Breast epithelium (tissue), 3 donors: ENCODE measurements at regions not wholly inside any gene's neighbourhood (a gene's known extent, or its start where the extent isn't known, plus 50 kb on each side); places are given as distances from the start of the nearest gene placed in this dataset.

Experiments used
- CTCF ChIP-seq, 3 donors: fragments of 450-650 bp; IDR thresholded peaks; one replicate each; pipeline ENCODE4 v1.5.1; 2016 to 2017; ENCODE audit warnings: antibody characterized with exemption in 3 of 3, mild to moderate bottlenecking in 3 of 3, moderate library complexity in 3 of 3
- POLR2A ChIP-seq: fragments of 450-650 bp; IDR thresholded peaks from one replicate; pipeline ENCODE4 v1.6.1; 2016; ENCODE audit warnings: antibody characterized with exemption, mild to moderate bottlenecking, moderate library complexity

- TF ChIP-seq CTCF (IDR thresholded peaks at IDR 0.05) (no peak), POLR2A (no peak)
Observed at GRCh38 chr13:99737481-99738245, 233.9 kb downstream of the ZIC5 start.
